ENCODE measurements at regions not wholly inside any gene's neighbourhood (a gene's known extent, or its start where the extent isn't known, plus 50 kb on each side); places are given as distances from the start of the nearest gene placed in this dataset.

GRCh38 chr2:118363604-118364003 lies 275.3 kb downstream of the INSIG2 start:
- no peak overlapping the region for H3K4me2 ChIP-seq (ENCODE audit: low read depth, low read length, poor library complexity, severe bottlenecking)
- H3K9me2 ChIP-seq (replicated peaks; ENCODE audit: low read depth, low read length) = no peaks in the 10 kb centered on the region
- H3K4me3 ChIP-seq (ENCODE audit: low read length, poor library complexity, severe bottlenecking) = no peak overlapping the region
- no peaks in the 10 kb centered on the region for H3K4me1 ChIP-seq (ENCODE audit: insufficient read depth, low read length, poor library complexity, severe bottlenecking)
- no peaks in the 10 kb centered on the region for H3K27me3 ChIP-seq (ENCODE audit: insufficient read depth, low read length, poor library complexity, severe bottlenecking)
- no peaks in the 10 kb centered on the region for H3K79me2 ChIP-seq (ENCODE audit: insufficient read depth, low read length)
- no peak overlapping the region for H3K9ac ChIP-seq (ENCODE audit: low read depth, low read length, poor library complexity, severe bottlenecking)
- H3K9me3 ChIP-seq (ENCODE audit: insufficient read depth, low read depth, low read length) = no peaks in the 10 kb centered on the region
- TF ChIP-seq CTCF (conservative IDR thresholded peaks at IDR 0.05; ENCODE audit: low read length) = no peak
- no peak for TF ChIP-seq EZH2phosphoT487 (IDR thresholded peaks at IDR 0.05; ENCODE audit: borderline replicate concordance)
- H2AFZ ChIP-seq (ENCODE audit: low read length) = no peak overlapping the region
- H4K20me1 ChIP-seq (ENCODE audit: insufficient read depth, low read length, poor library complexity, severe bottlenecking) = no peaks in the 10 kb centered on the region
- no peaks in the 10 kb centered on the region for H3K36me3 ChIP-seq (ENCODE audit: insufficient read depth, low read length)
- no peaks in the 10 kb centered on the region for H3F3A ChIP-seq (ENCODE audit: low read depth)

- H3K9me2 ChIP-seq (replicated peaks; ENCODE audit: low read depth, low read length) = no peaks in the 10 kb centered on the region
- H3K4me3 ChIP-seq (ENCODE audit: low read length, poor library complexity, severe bottlenecking) = no peak overlapping the region
- no peaks in the 10 kb centered on the region for H3K4me1 ChIP-seq (ENCODE audit: insufficient read depth, low read length, poor library complexity, severe bottlenecking)
- no peaks in the 10 kb centered on the region for H3K79me2 ChIP-seq (ENCODE audit: insufficient read depth, low read length)
- no peak for TF ChIP-seq CTCF (conservative IDR thresholded peaks at IDR 0.05; ENCODE audit: low read length)
- no peak for TF ChIP-seq EZH2phosphoT487 (IDR thresholded peaks at IDR 0.05; ENCODE audit: borderline replicate concordance)
- H3K27me3 ChIP-seq (ENCODE audit: insufficient read depth, low read length, poor library complexity, severe bottlenecking) = no peaks in the 10 kb centered on the region
- no peak overlapping the region for H2AFZ ChIP-seq (ENCODE audit: low read length)
- no peaks in the 10 kb centered on the region for H4K20me1 ChIP-seq (ENCODE audit: insufficient read depth, low read length, poor library complexity, severe bottlenecking)
- H3K9me3 ChIP-seq (ENCODE audit: insufficient read depth, low read depth, low read length) = no peaks in the 10 kb centered on the region
- no peak overlapping the region for H3K9ac ChIP-seq (ENCODE audit: low read depth, low read length, poor library complexity, severe bottlenecking)
- no peaks in the 10 kb centered on the region for H3F3A ChIP-seq (ENCODE audit: low read depth)
- no peak overlapping the region for H3K4me2 ChIP-seq (ENCODE audit: low read depth, low read length, poor library complexity, severe bottlenecking)
- H3K36me3 ChIP-seq (ENCODE audit: insufficient read depth, low read length) = no peaks in the 10 kb centered on the region
Measured at GRCh38 chr2:118356051-118356450, 267.8 kb downstream of the INSIG2 start.

GRCh38 chr2:118351796-118352195 lies 263.5 kb downstream of the INSIG2 start:
- Histone ChIP-seq H4K20me1 (ENCODE audit: insufficient read depth, low read length, poor library complexity, severe bottlenecking) (no peaks in the 10 kb centered on the region), H3K4me1 (ENCODE audit: insufficient read depth, low read length, poor library complexity, severe bottlenecking) (no peaks in the 10 kb centered on the region), H3K9me2 (replicated peaks; ENCODE audit: low read depth, low read length) (no peaks in the 10 kb centered on the region), H3K27me3 (ENCODE audit: insufficient read depth, low read length, poor library complexity, severe bottlenecking) (no peaks in the 10 kb centered on the region), H3K4me3 (ENCODE audit: low read length, poor library complexity, severe bottlenecking) (no peak overlapping the region), H2AFZ (ENCODE audit: low read length) (no peak overlapping the region), H3K79me2 (ENCODE audit: insufficient read depth, low read length) (no peaks in the 10 kb centered on the region), H3K36me3 (ENCODE audit: insufficient read depth, low read length) (no peaks in the 10 kb centered on the region), H3K9me3 (ENCODE audit: insufficient read depth, low read depth, low read length) (no peaks in the 10 kb centered on the region), H3K4me2 (ENCODE audit: low read depth, low read length, poor library complexity, severe bottlenecking) (no peak overlapping the region), H3F3A (ENCODE audit: low read depth) (no peaks in the 10 kb centered on the region), H3K9ac (ENCODE audit: low read depth, low read length, poor library complexity, severe bottlenecking) (no peak overlapping the region)
- TF ChIP-seq EZH2phosphoT487 (IDR thresholded peaks at IDR 0.05; ENCODE audit: borderline replicate concordance) (no peak), CTCF (conservative IDR thresholded peaks at IDR 0.05; ENCODE audit: low read length) (no peak)
